ENCODE measurements at regions not wholly inside any gene's neighbourhood (a gene's known extent, or its start where the extent isn't known, plus 50 kb on each side); places are given as distances from the start of the nearest gene placed in this dataset.
A peak's percentile ranks its signal among the peaks of the same experiment; 100 is the strongest.

DNA sequence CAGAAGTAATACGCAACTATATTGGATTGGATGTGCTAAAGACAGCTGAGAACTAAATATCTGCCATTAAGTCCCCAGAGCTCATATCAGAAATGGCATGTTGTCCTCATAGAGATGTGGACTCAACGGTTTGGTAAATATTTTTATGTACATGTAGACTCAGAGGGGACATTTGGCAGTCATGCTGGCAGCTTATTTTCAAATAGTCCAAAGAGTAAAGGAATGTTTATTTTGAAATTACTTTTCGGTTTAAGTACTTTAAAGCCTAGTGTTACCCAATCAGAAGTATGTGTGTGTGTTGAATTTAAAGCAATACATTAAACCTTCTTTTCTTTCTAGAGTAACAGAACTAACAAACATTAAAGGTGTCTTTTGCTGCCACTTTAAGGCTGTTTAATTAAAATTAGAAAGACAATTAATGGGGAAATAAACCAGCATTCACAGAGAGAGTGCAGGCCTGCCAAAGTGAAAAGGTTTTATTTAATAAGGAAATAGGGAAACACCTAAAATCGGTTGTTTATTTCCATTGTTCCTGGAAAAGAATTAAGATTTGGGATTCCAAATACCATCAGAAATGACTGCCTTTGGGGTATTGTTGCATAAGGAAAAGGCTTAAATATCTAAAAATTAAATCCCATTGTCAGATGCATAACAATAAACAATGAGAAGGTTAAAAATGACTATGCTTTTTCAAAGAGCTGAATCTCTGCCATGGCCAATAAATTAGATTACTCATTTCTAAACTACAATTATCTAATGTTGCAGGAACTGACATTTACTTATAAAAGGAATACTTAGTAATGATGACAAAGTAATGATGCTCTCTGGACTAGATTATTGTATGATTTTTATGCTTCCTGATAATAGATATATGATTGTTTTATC, 113.4 kb upstream of the AHR start:
- Histone ChIP-seq H3F3A (ENCODE audit: insufficient read depth) (no peaks in the 10 kb centered on the region), H3K9me3 (ENCODE audit: insufficient read depth, low read length) (no peaks in the 10 kb centered on the region), H3K4me2 (ENCODE audit: low read depth, low read length, poor library complexity, severe bottlenecking) (no peak overlapping the region), H3K9me2 (replicated peaks; ENCODE audit: insufficient read depth, low read length) (no peaks in the 10 kb centered on the region), H3K79me2 (ENCODE audit: insufficient read depth, low read length) (no peaks in the 10 kb centered on the region), H3K27me3 (ENCODE audit: low read length) (no peaks in the 10 kb centered on the region), H3K4me3 (ENCODE audit: insufficient read depth, low read length, poor library complexity, severe bottlenecking) (no peak overlapping the region), H4K20me1 (ENCODE audit: low read depth, low read length) (no peaks in the 10 kb centered on the region), H3K9ac (ENCODE audit: low read length) (no peak overlapping the region), H2AFZ (ENCODE audit: low read depth, low read length, severe bottlenecking) (no peak overlapping the region), H3K36me3 (ENCODE audit: low read length) (no peaks in the 10 kb centered on the region), H3K27ac (ENCODE audit: low read depth, low read length) (no peak overlapping the region)
- no peak for TF ChIP-seq CTCF (IDR thresholded peaks at IDR 0.05; ENCODE audit: insufficient read depth, low read length, poor library complexity, severe bottlenecking)
- no peak for TF ChIP-seq EZH2phosphoT487 (conservative IDR thresholded peaks at IDR 0.05; ENCODE audit: low read length)

- Histone ChIP-seq H3K4me3 (ENCODE audit: insufficient read depth, low read length, poor library complexity, severe bottlenecking) (no peak overlapping the region), H3K27ac (ENCODE audit: low read depth, low read length) (no peak overlapping the region), H3K36me3 (ENCODE audit: low read length) (no peaks in the 10 kb centered on the region), H3K27me3 (ENCODE audit: low read length) (no peaks in the 10 kb centered on the region), H2AFZ (ENCODE audit: low read depth, low read length, severe bottlenecking) (peak overlapping the region; percentile 17), H4K20me1 (ENCODE audit: low read depth, low read length) (no peaks in the 10 kb centered on the region), H3F3A (ENCODE audit: insufficient read depth) (no peaks in the 10 kb centered on the region), H3K9ac (ENCODE audit: low read length) (no peak overlapping the region), H3K79me2 (ENCODE audit: insufficient read depth, low read length) (no peaks in the 10 kb centered on the region), H3K4me2 (ENCODE audit: low read depth, low read length, poor library complexity, severe bottlenecking) (no peak overlapping the region), H3K9me2 (replicated peaks; ENCODE audit: insufficient read depth, low read length) (no peaks in the 10 kb centered on the region), H3K9me3 (ENCODE audit: insufficient read depth, low read length) (no peaks in the 10 kb centered on the region)
- TF ChIP-seq EZH2phosphoT487 (conservative IDR thresholded peaks at IDR 0.05; ENCODE audit: low read length) (no peak), CTCF (IDR thresholded peaks at IDR 0.05; ENCODE audit: insufficient read depth, low read length, poor library complexity, severe bottlenecking) (no peak)
These were observed 112.8 kb upstream of the AHR start for GRCh38 chr7:17185690-17186070.

DNA sequence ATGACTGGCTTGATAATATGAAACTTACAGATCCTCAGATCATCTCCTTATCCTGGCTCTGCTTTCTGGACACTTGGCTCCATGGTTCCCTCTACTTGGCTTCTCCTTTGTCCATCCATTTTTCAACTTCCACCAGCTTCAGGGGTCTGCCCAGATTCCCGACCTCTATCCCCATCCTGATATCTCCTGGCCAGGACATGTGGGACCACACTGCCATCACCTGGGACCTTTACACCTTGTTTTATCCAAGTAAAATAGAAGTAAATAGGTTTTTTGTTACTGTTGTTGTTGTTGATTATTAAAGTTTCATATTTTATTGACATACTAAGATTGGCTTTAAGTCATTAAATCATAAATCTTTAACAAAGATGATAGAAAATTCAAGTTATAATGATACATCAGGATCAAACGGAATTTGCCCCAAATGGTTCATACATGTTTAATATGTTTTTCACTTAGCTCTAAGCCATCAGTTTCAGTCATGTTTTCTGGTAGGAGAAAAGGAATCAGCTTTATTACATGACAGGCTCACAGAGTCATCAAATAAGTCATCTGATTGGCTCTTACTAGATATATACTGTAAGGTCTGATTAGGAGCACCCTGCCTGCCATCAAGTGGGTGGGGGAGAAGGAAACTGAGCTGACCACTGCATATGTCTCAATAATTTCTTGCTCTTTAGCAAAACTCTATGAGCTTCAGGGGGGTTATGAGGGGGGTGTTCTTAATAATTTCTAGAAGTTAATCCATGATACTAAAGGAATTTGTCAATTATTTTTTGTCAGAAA, 111.5 kb upstream of the AHR start:
- H3K4me2 ChIP-seq (ENCODE audit: low read depth, low read length, poor library complexity, severe bottlenecking), result no peak overlapping the region

More for the DNA sequence above, 111.5 kb upstream of the AHR start:
- TF ChIP-seq CTCF (IDR thresholded peaks at IDR 0.05; ENCODE audit: insufficient read depth, low read length, poor library complexity, severe bottlenecking), result no peak
- TF ChIP-seq EZH2phosphoT487 (conservative IDR thresholded peaks at IDR 0.05; ENCODE audit: low read length), result no peak
- no peak overlapping the region for H3K9ac ChIP-seq (ENCODE audit: low read length)
- H3K4me3 ChIP-seq (ENCODE audit: insufficient read depth, low read length, poor library complexity, severe bottlenecking), result no peak overlapping the region
- no peaks in the 10 kb centered on the region for H3K27me3 ChIP-seq (ENCODE audit: low read length)
- no peaks in the 10 kb centered on the region for H3K9me3 ChIP-seq (ENCODE audit: insufficient read depth, low read length)
- no peak overlapping the region for H3K27ac ChIP-seq (ENCODE audit: low read depth, low read length)
- H3K36me3 ChIP-seq (ENCODE audit: low read length), result no peaks in the 10 kb centered on the region
- H3F3A ChIP-seq (ENCODE audit: insufficient read depth), result no peaks in the 10 kb centered on the region
- no peaks in the 10 kb centered on the region for H3K79me2 ChIP-seq (ENCODE audit: insufficient read depth, low read length)
- no peaks in the 10 kb centered on the region for H4K20me1 ChIP-seq (ENCODE audit: low read depth, low read length)
- H2AFZ ChIP-seq (ENCODE audit: low read depth, low read length, severe bottlenecking), result no peak overlapping the region
- no peaks in the 10 kb centered on the region for H3K9me2 ChIP-seq (replicated peaks; ENCODE audit: insufficient read depth, low read length)
